NCI-H2196 treated with DMSO at 0.1 percent for 48 hours (cell line): ENCODE measurements at regions not wholly inside any gene's neighbourhood (a gene's known extent, or its start where the extent isn't known, plus 50 kb on each side); places are given as distances from the start of the nearest gene placed in this dataset.

Experiments
- DNase-seq: peaks from one replicate; lab custom pipeline; 2025; ENCODE audit not compliant: unreplicated experiment; lab: John Stamatoyannopoulos, UW

GRCh38 chr13:99652141-99652540 is 150.9 kb downstream of the TM9SF2 start:
- DNase-seq = no peak

GRCh38 chr13:99651016-99651415 is 149.7 kb downstream of the TM9SF2 start:
- no peak for DNase-seq

GRCh38 chr13:99650410-99650809 is 149.1 kb downstream of the TM9SF2 start:
- no peak for DNase-seq

- DNase-seq = no peak
Observed at GRCh38 chr13:99648927-99649326, 147.7 kb downstream of the TM9SF2 start.

GRCh38 chr13:99648066-99648665 is 146.9 kb downstream of the TM9SF2 start:
- no peak for DNase-seq

- DNase-seq = no peak
Observed at GRCh38 chr13:99647596-99647985, 146.3 kb downstream of the TM9SF2 start.

- no peak for DNase-seq
Observed at GRCh38 chr13:99646866-99647595, 145.8 kb downstream of the TM9SF2 start.

- DNase-seq = no peak
Observed at GRCh38 chr13:99642841-99643240, 141.6 kb downstream of the TM9SF2 start.

GRCh38 chr13:99642006-99642405 is 140.7 kb downstream of the TM9SF2 start:
- no peak for DNase-seq

- DNase-seq = no peak
Observed at GRCh38 chr13:99640260-99640659, 139.0 kb downstream of the TM9SF2 start.

GRCh38 chr13:99639126-99639525 is 137.9 kb downstream of the TM9SF2 start:
- no peak for DNase-seq

- no peak for DNase-seq
Observed at GRCh38 chr13:99636728-99637353, 135.6 kb downstream of the TM9SF2 start.

GRCh38 chr13:99636306-99636705 is 135.0 kb downstream of the TM9SF2 start:
- no peak for DNase-seq

- DNase-seq = no peak
Observed at GRCh38 chr13:99634672-99635071, 133.4 kb downstream of the TM9SF2 start.

GRCh38 chr13:99630269-99630898 is 129.1 kb downstream of the TM9SF2 start:
- no peak for DNase-seq

- DNase-seq = no peak
Observed at GRCh38 chr13:99629641-99630040, 128.4 kb downstream of the TM9SF2 start.

- no peak for DNase-seq
Observed at GRCh38 chr13:99628442-99628841, 127.2 kb downstream of the TM9SF2 start.

GRCh38 chr13:99626461-99627082 is 125.3 kb downstream of the TM9SF2 start:
- DNase-seq = no peak

GRCh38 chr13:99624936-99625540 is 123.8 kb downstream of the TM9SF2 start:
- DNase-seq = no peak

GRCh38 chr13:99620806-99621205 is 119.5 kb downstream of the TM9SF2 start:
- no peak for DNase-seq

GRCh38 chr13:99619207-99619606 is 117.9 kb downstream of the TM9SF2 start:
- DNase-seq = no peak
